Ovary (tissue), 7 donors: ENCODE measurements at regions not wholly inside any gene's neighbourhood (a gene's known extent, or its start where the extent isn't known, plus 50 kb on each side); places are given as distances from the start of the nearest gene placed in this dataset.

ENCODE experiments used
- DNase-seq, 5 donors: peaks; one replicate each; pipeline ENCODE4 v3.0.0-alpha.2; 2019 to 2020
- H3K27ac ChIP-seq, 2 donors: fragments of 200-600 bp; one replicate each; pipeline versions ENCODE4 v1.5.1 to v1.8.0; 2019 to 2022
- H3K27me3 ChIP-seq: fragments of 200-600 bp; one replicate; pipeline ENCODE4 v1.8.0; 2022
- H3K36me3 ChIP-seq: fragments of 200-600 bp; sonication (generic); one replicate; pipeline ENCODE4 v1.5.1; 2019
- H3K4me1 ChIP-seq: one replicate; pipeline ENCODE4 v1.8.1; 2013; ENCODE audit warnings: mild to moderate bottlenecking, moderate library complexity; ENCODE audit not compliant: insufficient read depth
- H3K4me3 ChIP-seq: fragments of 200-600 bp; sonication (generic); one replicate; pipeline ENCODE4 v1.5.1; 2017
- H3K9me3 ChIP-seq, 2 donors: fragments of 200-600 bp in 1 of 2; sonication (generic) in 1 of 2; one replicate each; pipeline versions ENCODE4 v1.5.1 to v1.8.1; 2013 to 2019; ENCODE audit warnings: mild to moderate bottlenecking in 1 of 2, moderate library complexity in 1 of 2
- CTCF ChIP-seq, 3 donors: fragments of 450-650 bp in 2 of 3; fragments of 200-600 bp in 1 of 3; IDR thresholded peaks; one replicate each; pipeline versions ENCODE4 v1.5.1 to v1.8.0; 2016 to 2022; ENCODE audit warnings: antibody characterized with exemption in 3 of 3, mild to moderate bottlenecking in 1 of 3
- EP300 ChIP-seq: sonication (generic); formaldehyde crosslinking; IDR thresholded peaks from one replicate; pipeline ENCODE4 v1.6.1; 2017; ENCODE audit warnings: antibody characterized with exemption
- POLR2A ChIP-seq: fragments of 450-650 bp; IDR thresholded peaks from one replicate; pipeline ENCODE4 v1.6.1; 2017; ENCODE audit warnings: antibody characterized with exemption, mild to moderate bottlenecking, moderate library complexity
- WGBS, 3 donors: extraction: QIAGEN DNeasy Blood & Tissue Kit in 1 of 3; methylation state at CpG; one replicate each; pipeline versions ENCODE4 v1.1.5 to v1.1.7; 2013 to 2017; 5-methylcytosine and 5-hydroxymethylcytosine counted together
- intact Hi-C, 4 donors: fragments of 100-400 bp; cut with DNase I; formaldehyde crosslinking; loops; one replicate each; pipeline versions ENCODE4 v1.11.0 to v1.15.1; 2022 to 2023
- donor health status: DM: no; HTN: no; CAD: no; lungs with moderate emphysema.
- donor health status: DM: no; HTN: no; CAD: no.
- donor health status: Bipolar disorder and iron deficiency.
- donor health status: DM: no; HTN: no; CAD: no.
- donor health status: DM: yes; HTN: yes; CAD: no.

GRCh38 chr20:51862796-51863195 lies 60.5 kb upstream of the SALL4 start:
- DNase-seq: no peak
- intact Hi-C loops: no loop called here
- no peaks in the 10 kb centered on the region for H3K36me3 ChIP-seq
- no peak for TF ChIP-seq EP300
- TF ChIP-seq POLR2A: no peak
- no peak for TF ChIP-seq CTCF (IDR thresholded peaks at IDR 0.05)
- no peak overlapping the region for H3K4me3 ChIP-seq
- no peaks in the 10 kb centered on the region for H3K4me1 ChIP-seq
- no peaks in the 10 kb centered on the region for H3K9me3 ChIP-seq
- H3K27me3 ChIP-seq: no peaks in the 10 kb centered on the region
- H3K27ac ChIP-seq: no peak overlapping the region
- WGBS, 3 donors: 84 to 91% (median 84%) methylated on average over 8 of the region's 8 CpGs

- no peak for DNase-seq
- H3K9me3 ChIP-seq: no peaks in the 10 kb centered on the region
- no peak overlapping the region for H3K27ac ChIP-seq
- H3K27me3 ChIP-seq: no peaks in the 10 kb centered on the region
- no peak overlapping the region for H3K4me3 ChIP-seq
- no peak for TF ChIP-seq CTCF (IDR thresholded peaks at IDR 0.05)
- TF ChIP-seq POLR2A: no peak
- no peak for TF ChIP-seq EP300
- H3K36me3 ChIP-seq: no peaks in the 10 kb centered on the region
- H3K4me1 ChIP-seq: no peaks in the 10 kb centered on the region
- intact Hi-C loops: no loop called here
- WGBS, 3 donors: 73 to 82% (median 77%) methylated on average over 7 of the region's 7 CpGs
Observed at GRCh38 chr20:51861726-51862466, 59.6 kb upstream of the SALL4 start.

- Histone ChIP-seq H3K4me1 (no peaks in the 10 kb centered on the region), H3K4me3 (no peak overlapping the region), H3K9me3 (no peaks in the 10 kb centered on the region), H3K36me3 (no peaks in the 10 kb centered on the region), H3K27me3 (no peaks in the 10 kb centered on the region), H3K27ac (no peak overlapping the region)
- DNase-seq: no peak
- 27 to 35% (median 32%) methylated on average over 5 of the region's 5 CpGs for WGBS, 3 donors
- TF ChIP-seq EP300 (no peak), CTCF (IDR thresholded peaks at IDR 0.05) (no peak), POLR2A (no peak)
- intact Hi-C loops: no loop called here
Observed at GRCh38 chr20:51860111-51860882, 58.0 kb upstream of the SALL4 start.

GRCh38 chr20:51856432-51856831 lies 54.1 kb upstream of the SALL4 start:
- Histone ChIP-seq H3K27ac (no peak overlapping the region), H3K4me3 (no peak overlapping the region), H3K9me3 (no peaks in the 10 kb centered on the region), H3K4me1 (no peaks in the 10 kb centered on the region), H3K27me3 (no peaks in the 10 kb centered on the region), H3K36me3 (no peaks in the 10 kb centered on the region)
- intact Hi-C loops: no loop called here
- WGBS, 3 donors: 77 to 86% (median 85%) methylated on average over 3 of the region's 3 CpGs
- no peak for DNase-seq
- TF ChIP-seq CTCF (IDR thresholded peaks at IDR 0.05) (no peak), EP300 (no peak), POLR2A (no peak)
